HS-27A (cell line): ENCODE measurements at regions not wholly inside any gene's neighbourhood (a gene's known extent, or its start where the extent isn't known, plus 50 kb on each side); places are given as distances from the start of the nearest gene placed in this dataset.

Source experiments
- DNase-seq: peaks from one replicate; pipeline ENCODE4 v3.0.0-alpha.2; 2012; ENCODE audit warnings: low read depth, missing footprints

DNA sequence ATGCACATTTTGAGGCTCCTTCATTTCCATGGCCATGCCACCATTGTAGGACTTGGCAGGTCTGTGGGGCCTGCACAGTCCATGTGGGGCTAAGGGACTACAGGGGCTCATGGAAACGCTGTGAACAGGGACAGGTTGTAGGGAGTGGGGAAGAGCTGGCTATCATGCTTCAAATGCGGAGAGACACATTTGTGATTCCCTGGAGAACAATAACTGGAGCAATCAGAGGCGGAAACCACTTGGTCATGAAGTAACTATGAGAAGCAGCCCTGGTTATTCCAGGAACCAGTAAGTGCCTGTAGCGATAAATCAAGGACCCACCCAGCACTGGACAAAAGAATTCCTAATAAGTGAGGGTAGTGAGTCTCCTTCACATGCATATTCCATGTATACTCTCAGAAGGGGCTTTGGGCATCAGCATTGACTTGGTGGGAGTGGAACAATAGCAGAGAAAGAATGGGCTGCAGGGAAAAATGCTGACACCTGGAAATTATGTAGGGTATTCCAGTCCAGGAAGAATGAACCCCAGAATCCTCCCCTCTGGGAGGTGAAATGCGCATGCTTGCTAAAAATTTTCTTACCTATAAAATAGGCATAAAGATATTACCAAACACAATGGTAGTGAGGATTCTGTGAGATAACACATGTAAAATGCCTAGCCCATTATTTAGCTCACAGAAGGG, 251.4 kb upstream of the ROPN1 start:
- no peak for DNase-seq

DNA sequence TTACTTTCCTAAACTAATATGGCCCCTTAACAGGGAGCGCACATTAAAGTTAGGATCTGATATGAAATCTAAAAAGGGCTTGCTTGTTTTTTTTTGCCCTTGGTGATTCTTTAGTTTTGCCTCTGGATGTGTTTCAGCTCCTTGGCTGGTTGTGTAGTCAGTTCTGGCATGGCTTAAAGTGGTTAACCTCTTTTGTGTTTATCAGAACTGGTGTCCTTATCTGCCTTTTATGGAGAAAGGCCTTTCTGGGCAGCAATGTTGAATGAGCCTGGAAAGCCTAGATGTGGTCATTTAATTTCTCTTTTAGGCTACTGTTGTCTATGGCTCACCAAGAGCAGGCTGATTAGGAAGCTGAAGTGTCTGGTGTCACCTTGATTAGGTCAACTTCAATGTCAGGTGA, 254.5 kb upstream of the ROPN1 start:
- DNase-seq, result no peak

DNA sequence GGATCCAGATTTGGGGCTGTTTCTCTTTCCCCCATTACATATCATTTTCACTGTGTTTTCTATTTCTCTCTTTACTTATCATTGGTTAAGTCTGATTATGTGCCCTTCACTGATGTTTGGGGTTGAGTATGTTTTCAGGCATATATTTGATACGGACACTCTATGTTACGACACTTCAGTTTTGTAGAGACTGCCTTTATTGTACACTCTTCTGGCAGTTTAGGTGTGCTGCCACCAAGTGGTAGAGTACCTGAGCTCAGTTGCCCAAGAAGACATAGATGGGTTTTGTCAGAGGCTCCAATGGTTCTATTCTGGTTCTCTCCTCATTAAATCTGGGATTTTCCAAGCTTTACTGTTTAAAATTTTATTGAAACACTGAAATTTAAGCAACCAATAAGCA, 255.0 kb upstream of the ROPN1 start:
- no peak for DNase-seq

DNA sequence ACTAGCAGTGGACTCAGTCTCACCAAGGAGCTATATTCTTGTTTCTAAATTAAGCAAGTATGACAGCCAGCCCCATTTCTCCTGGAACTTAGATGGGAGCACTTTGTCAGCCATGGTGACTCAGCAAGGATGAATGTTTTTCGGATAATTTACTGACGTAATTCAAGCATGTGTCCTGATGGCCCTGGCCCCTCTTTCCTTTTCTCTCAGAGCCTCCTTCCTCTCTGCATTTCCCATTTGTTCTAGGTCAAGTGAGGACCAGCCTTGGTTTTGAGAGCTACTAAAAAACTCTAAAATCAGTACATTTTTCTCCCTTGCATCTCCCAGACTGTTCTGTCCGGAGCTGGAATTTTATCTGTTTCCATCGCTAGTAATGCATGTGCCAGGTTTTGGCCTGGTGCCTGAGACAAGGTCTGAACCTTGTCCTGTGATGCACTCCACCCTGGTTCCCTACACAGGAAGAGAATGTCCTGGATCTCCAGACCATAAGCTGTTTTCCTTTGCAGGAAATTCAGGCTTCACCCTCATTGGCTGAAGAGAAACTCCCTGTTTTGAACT, 256.6 kb upstream of the ROPN1 start:
- DNase-seq, result peak; percentile 73

DNA sequence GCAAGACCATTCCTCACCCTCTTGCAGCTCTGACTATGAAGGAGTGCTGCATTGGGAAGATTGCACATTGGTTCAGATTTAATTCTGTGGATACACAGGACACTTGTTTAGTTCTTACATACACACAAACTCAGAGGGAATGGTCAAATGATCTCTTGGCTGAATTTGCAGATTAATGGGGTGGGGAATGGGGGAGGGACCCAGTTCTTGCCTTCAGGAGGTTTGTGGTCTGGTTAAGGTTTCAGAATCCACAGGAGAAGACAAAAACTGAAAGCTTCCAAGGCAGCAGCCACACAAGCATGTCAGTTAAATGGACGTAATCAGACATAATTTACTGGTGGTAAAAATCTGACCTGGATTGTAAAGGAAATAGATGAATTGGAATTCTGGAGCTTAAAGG, 257.1 kb upstream of the ROPN1 start:
- DNase-seq, result no peak

DNA sequence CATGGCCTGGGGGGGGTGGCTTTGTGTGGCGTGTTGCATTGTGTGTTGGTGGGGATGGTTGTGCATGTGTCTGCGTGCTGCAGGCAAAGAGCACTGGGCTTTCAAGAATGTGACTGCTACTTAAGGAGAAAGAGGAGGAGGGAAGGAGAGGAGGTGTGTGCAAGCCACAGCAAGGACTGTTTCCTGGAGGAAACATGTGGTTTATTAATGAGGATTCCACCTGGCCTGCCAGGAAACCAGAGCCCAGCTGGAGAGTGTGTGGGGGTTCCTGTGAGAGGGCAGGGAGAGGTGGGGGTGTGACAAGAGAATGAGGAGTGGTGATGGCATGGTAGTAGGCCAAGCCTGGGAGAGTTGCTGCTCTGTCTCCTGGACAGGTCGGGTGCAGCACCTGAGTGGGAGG, 258.1 kb upstream of the ROPN1 start:
- no peak for DNase-seq

DNA sequence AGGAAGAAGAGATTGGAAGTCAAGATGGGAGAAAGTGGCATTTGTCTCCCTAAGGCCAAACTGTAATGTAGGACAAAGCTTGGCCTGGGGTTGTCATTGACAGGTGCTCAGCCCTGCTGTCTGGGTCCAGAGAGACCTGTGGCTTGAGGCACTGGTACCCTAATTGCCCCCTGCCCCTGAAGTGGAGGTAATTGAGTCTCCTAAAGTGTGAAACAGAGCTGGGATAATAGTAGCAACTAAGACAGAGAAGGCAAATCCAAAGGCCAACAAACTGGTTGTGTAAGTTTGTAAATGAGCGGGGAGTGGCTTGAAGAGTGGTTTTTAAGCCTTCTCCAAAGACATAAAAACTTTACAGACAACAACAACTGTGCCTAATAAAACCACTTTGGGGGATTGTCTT, 264.2 kb upstream of the ROPN1 start:
- DNase-seq, result no peak

DNA sequence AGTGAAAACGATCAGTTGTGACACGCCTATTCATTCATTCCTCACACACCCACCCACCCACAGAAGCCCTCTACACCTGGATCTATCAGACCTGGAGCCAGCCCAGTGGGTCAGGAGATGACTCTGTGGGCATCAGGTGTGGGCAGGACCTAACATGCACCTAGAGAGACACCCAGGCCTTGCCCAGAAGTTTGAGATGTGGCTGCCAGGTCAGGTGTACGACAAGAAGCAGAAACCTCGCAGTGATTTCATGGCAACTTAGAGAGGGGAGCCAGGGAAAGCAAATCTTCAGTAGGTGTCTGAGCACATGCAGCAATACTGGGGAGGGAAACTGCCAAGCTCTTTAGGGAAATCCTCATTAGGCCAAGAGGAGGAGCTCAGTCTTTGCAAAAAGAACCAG, 264.7 kb upstream of the ROPN1 start:
- no peak for DNase-seq

DNA sequence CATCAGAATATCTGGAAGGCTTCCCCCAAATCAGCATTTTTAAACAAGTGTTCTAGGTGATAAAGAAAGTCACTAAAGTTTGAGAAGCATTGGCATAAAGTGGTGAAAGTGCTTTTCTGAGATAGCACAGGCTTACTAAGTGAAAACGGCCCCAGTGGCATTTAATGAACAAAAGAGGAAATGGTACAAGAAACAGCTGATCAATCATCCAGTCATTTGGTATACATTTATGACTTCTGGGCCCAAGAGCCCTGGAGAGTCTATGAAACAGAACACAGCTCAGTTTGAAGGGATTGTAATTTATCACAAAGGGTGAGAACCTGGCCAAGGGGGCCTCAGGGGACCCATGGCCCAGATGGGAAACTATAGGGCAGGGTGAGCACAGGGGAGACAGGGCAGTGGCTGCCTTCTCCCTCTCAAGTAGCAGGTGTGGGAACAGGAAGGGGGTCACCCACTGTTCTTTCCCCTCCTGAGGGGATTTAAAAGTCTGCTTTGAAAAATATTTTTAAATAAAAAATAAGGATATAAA, 265.5 kb upstream of the ROPN1 start:
- DNase-seq, result no peak

DNA sequence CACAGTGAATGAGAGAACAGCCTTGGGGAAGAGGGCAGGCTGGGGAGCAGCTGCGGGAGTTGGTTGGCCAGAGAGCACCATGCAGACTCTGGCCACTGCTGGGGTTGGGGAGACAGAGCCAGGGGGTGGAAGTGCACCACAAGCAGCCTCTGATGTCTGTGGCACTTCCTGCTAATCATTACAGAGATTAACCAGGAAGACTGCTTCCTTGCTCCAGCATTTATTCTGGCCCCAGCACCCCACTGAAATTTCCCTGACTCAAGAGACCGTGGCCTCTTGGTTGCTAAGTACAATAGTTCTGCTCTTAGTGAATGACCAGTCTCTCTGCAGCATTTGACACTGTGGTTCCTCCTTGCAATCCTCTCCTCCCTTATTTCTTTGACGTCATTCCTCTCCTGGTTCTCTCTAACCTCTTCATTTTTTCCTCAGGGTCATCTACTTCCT, 266.2 kb upstream of the ROPN1 start:
- no peak for DNase-seq

DNA sequence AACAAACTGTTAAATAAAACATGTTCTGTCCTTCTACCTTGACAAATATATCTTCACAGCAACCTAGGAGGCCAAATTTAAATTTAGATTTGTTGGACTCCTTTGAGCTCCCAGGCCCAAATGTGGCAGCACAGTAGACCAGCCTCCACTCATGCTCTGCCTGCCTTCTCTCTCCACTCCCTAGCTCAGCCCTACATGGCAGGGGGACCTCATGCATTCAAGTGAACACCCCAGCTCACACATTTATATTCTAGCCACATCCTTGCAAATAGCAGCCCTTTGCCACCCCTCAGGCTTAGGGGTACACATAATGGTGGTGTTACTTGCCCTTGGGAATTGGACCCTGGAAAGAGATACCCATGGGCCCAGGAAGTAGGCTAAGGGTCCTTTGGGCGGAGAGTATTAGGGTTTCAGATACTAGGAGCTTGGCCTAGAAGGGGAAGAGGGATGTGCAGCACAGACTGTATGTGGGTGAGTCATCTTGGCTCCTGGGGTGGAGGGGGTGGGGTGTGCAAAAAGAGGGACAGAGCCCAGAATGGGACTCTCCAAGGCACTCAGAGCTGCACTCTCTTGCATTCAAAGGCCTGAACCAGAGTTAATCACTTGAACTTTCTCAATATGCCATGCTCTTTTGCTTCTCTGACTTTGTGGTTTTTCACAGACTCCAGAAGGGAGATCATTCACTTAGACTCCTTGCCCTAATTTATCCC, 268.4 kb upstream of the ROPN1 start:
- no peak for DNase-seq

DNA sequence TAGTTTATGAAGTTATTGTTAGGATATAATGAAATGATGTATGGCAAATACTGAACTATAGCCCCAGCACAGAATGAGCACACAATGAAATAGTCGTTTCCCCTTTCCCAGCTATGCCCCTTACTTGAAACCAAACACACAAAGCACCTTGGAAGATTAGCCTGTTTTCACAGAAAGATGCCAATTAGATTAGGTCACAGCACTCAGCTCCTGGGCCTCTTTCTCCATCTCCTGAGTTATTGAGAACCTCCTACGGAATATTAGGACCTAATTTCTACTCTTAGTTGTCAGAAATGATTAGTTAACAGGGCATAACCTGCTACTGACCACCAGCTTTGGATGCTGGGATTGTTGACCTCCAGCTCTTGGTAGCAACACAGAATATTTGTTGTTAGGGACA, 269.4 kb upstream of the ROPN1 start:
- DNase-seq, result no peak

DNA sequence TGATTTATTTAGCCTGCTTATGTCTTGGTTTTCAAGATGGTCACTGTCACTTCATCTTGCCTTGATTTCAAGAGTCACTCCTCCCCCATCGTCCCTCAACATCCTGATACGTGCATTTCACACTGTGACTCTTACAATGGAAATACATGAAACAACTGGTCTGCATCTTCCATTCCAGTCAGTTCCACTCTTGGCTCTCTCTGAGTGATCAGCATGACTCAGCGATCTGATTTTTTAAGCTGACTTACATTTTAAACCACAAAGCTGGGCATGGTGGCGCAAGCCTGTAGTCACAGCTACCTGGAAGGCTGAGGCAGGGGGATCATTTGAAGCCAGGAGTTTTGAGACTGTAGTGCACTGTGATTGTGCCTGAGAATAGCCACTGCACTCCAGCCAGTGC, 271.2 kb upstream of the ROPN1 start:
- peak; percentile 45 for DNase-seq

DNA sequence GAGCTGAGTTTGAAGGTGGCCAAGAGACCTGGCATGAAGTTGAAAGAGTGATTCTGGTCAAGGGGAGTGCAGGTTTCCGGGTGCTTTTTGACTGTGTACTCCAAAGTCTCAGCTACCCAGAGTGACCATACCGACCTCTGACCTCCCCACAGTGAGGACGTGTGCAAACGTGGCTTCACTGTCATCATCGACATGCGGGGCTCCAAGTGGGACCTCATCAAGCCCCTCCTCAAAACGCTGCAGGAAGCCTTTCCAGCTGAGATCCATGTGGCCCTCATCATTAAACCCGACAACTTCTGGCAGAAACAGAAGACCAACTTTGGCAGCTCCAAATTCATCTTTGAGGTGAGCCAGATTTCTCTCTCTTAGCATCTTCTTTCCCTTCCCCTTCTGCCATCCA, 272.4 kb upstream of the ROPN1 start:
- no peak for DNase-seq

DNA sequence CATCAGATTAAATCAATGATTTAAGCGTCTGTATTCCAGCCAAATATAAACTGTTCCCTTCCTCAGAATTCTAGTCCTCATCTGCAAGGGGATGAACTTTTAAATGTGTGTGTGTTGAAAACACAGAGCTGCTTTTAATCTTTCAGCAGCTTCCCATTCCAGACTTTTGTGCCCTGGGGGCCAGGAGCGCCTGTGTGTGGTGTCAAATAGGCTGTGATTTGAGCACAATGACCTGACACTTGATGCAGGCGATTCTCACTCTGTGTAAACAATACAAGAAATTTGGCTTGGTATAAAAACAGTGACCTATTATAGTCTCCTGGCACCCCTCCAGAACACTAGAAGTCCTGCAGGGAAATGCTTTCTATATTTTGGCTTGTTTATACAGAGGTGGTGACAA, 274.6 kb upstream of the ROPN1 start:
- no peak for DNase-seq

DNA sequence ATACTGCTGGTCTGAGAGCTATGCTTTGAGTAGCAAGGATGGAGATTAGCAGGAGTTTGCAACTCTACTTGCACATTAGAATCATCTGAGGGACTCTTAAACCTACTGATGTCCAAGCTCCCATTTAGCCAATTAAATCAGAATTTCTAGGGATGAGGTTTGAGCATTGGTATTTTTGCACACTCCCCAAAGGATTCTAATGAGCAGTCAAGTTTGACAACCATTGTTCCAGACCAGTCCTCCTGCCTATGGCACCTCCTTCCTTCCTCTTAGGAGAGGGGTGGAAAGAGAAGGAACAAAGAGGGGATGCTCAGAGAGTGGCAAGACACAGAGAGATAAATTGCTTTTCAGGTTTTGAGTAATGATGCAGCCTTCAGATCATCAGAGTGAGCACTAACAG, 275.5 kb upstream of the ROPN1 start:
- DNase-seq, result no peak

DNA sequence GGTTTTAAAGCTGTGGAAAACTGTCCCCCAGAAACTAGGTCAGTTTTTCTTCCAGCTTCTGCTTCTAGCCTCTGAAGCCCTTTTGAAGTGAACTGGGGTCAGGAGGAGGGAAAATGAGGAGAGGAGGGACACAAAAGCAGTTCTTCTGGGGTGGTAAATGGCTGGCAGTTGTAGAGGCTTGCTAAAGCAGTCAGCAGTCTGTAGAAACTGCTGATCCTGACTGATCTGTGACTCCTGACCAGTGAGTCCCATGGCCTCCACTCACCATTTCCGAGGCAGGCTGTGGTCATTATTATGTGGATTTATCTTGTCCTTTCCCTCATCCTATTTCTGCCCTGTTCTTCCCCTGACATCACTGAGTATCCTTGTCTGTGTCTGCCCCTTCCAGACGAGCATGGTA, 276.4 kb upstream of the ROPN1 start:
- DNase-seq, result no peak

DNA sequence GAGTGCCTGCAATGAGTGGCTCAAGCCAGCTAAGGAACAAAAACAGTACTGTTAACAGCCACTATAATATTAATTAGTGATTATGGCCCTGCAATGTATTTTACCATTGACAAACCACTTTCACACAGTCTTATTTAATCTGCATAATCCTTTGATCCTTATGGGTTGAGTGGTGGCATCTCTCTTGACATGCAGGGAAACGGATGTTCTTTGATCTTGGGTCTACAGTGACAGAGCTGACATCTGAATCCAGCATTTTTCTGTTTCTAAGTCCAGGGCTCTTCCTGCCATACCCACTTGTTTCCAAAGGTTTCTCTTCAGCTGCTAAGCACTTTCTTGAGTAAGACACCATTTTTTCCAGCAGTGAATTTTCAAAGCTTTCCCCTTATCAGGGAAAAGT, 277.7 kb upstream of the ROPN1 start:
- no peak for DNase-seq

DNA sequence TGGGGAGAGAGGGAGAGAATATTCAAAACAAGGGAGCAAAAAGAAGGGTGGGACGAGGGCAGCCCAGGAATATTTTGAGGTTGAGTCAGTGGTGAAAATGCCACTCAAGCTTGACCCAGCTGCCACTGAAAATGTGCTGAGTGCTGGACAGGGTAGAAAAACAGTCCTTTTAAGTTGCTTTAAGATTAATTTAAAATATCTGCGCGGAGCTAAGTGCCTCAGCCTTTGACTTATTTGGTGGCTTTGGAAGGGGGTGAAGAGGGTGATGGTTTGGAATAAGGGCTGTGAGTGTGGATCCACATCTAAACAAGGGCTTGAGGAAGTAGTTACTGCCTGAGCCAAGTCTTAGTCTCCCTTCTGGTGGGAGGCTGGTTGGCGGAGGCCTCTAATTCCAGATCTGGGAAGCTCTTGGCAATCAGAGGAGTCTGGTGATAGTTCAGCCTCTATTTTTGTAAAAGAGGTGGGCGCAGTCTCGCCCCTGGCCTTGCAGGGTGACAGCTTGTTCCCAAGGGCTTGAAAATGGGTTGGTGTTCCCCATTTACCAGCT, 280.8 kb upstream of the ROPN1 start:
- DNase-seq, result peak; percentile 70

DNA sequence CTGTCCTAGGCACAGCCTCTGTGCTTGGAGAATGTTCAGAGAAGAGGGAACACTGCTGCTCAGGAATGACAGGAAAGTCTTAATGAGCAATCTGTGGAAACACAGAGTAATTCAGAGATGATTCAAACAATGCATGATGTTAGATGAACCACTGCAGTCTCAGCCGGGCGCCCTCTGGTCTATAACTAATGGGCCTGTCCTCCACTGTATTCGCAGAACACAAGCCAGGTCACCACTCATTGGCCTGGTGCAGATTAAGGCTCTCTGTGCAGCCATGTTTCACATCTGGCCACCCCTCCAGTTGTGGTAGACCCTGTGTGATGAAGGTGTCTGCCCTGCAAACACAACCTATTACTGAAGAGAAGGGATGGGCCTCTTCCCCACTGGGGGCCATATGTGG, 281.7 kb upstream of the ROPN1 start:
- DNase-seq, result no peak

DNA sequence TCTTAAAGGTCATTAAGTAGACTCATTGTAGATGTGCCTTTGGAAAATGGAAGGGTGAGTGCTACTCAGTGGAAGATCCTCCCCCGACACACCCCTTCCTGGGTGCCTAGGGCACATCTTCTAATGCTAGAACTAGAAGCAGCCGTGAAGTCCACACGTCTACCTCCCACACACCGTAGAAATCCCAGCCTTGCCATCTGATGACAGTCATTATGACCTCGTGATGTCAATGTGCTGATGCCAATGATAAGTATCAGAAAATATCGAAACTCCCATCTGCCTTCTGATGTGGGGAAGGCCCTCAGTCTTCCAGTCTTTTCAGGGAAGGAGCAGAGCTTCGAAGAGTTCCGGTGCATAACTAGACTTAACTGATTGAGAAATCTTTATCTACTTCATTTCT, 282.1 kb upstream of the ROPN1 start:
- DNase-seq, result no peak

DNA sequence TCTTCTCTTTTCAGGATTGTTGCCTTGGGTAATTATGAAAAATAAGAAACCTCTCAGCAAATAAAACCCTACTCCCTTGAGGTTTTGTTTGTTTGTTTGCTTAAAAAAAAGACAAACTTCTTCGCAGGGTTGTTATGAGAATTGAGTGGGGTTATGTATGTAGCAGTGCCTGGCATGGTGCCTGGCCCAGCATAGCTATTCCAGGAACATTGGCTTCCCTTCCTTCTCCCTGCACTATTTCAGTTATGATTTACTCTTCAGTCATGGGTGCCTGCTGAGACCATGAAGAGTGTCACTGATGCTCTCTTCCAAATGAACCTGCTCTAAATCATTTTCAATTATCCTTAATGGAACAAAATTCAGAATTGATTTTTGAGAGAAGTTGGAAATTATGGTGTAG, 283.5 kb upstream of the ROPN1 start:
- DNase-seq, result no peak

DNA sequence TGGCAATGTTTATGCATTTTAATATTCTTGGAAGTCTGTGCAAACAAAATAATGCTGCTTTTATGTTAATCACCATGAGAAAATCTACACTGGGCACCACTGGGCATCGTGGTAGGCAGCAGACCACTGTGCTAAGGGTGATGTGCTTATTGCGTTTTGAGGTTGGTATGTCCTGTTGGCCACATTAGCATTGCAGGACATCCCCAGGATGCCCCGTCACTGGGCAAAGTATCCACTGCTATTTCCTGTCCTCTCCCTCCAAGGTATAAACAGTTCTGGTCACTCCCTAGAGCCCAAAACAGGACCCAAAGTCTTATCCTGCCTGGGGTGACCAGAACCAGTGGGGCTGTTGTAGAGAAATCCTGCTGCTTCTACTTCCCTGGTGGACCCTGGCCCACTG, 284.2 kb upstream of the ROPN1 start:
- DNase-seq, result no peak
